ENCODE measurements at regions not wholly inside any gene's neighbourhood (a gene's known extent, or its start where the extent isn't known, plus 50 kb on each side); places are given as distances from the start of the nearest gene placed in this dataset.

DNA sequence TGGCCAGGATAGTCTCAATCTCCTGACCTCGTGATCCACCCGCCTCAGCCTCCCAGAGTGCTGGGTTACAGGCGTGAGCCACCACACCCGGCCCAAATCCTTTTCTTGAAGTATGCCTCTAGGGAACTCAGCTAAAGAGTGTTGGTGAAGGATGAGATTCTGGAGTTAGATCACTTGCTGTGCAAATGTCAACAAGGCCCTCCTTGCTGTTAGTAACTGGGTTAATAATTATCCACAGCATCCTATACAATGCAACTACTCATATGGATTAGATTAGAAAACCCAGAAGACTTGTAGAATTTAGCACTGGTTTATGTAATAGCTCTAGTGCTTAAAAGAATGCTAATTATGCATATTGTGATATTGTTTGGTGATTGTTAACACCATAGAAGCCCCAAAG lies 310.8 kb upstream of the TFPI start:
- peaks cover 0 to 6% of the 10 kb centered on the region in 2 experiments for H3K9me3 ChIP-seq (ENCODE audit: control insufficient read depth in 1 of 2, insufficient read depth in 1 of 2, low read length in 2 of 2)
- Mint-ChIP-seq H3K4me3 (no peak overlapping the region), H3K9me3 (peaks cover 5% of the 10 kb centered on the region), H3K27me3 (no peaks in the 10 kb centered on the region), H3K4me1 (ENCODE audit: low read depth) (no peaks in the 10 kb centered on the region), H3K27ac (no peak overlapping the region), H3K36me3 (ENCODE audit: low read depth) (no peaks in the 10 kb centered on the region)
- TF ChIP-seq, protein P1, sequence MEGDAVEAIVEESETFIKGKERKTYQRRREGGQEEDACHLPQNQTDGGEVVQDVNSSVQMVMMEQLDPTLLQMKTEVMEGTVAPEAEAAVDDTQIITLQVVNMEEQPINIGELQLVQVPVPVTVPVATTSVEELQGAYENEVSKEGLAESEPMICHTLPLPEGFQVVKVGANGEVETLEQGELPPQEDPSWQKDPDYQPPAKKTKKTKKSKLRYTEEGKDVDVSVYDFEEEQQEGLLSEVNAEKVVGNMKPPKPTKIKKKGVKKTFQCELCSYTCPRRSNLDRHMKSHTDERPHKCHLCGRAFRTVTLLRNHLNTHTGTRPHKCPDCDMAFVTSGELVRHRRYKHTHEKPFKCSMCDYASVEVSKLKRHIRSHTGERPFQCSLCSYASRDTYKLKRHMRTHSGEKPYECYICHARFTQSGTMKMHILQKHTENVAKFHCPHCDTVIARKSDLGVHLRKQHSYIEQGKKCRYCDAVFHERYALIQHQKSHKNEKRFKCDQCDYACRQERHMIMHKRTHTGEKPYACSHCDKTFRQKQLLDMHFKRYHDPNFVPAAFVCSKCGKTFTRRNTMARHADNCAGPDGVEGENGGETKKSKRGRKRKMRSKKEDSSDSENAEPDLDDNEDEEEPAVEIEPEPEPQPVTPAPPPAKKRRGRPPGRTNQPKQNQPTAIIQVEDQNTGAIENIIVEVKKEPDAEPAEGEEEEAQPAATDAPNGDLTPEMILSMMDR (IDR thresholded peaks at IDR 0.05), result no peak
- no peak overlapping the region for H3K27ac ChIP-seq (ENCODE audit: low read depth in 1 of 2, low read length in 2 of 2)
- no peak overlapping the region for H3K4me3 ChIP-seq (ENCODE audit: low read length)
- no peaks in the 10 kb centered on the region for H3K27me3 ChIP-seq (ENCODE audit: control insufficient read depth in 1 of 2, insufficient read depth in 2 of 2, low read length in 2 of 2)
- ChIA-PET CTCF (no interaction called here), POLR2A (no interaction called here)
- DNase-seq, result no peak
- no peak for ATAC-seq (ENCODE audit: poor library complexity)
- intact Hi-C loops (cut with DNase I, micrococcal nuclease), result no loop called here
- H3K36me3 ChIP-seq (ENCODE audit: insufficient read depth, low read length), result no peaks in the 10 kb centered on the region
- H3K4me1 ChIP-seq (ENCODE audit: insufficient read depth, low read length), result no peaks in the 10 kb centered on the region

DNA sequence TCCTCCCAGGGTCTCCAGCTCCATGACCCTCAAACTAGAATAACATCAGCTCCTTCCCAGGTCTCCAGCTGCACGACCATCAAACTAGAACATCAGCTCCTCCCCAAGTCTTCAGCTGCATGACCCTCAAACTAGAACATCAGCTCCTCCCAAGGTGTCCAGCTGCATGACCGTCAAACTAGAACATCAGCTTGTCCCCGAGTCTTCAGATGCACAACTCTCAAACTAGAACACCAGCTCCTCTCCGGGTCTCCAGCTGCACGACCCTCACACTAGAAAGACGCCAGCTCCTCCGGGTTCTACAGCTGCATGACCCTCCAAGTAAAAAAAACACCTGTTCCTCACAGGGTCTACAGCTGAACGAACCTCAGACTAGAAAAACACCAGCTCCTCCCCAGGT lies 312.9 kb upstream of the TFPI start:
- CTCF ChIA-PET, result interaction anchor here (1.1 to 1.2 kb wide), 2 partner anchors 12 to 16 kb away, joined by 3 read pairs; no protein-coding TSS in a partner anchor
- no peaks in the 10 kb centered on the region for H3K36me3 Mint-ChIP-seq (ENCODE audit: low read depth)

DNA sequence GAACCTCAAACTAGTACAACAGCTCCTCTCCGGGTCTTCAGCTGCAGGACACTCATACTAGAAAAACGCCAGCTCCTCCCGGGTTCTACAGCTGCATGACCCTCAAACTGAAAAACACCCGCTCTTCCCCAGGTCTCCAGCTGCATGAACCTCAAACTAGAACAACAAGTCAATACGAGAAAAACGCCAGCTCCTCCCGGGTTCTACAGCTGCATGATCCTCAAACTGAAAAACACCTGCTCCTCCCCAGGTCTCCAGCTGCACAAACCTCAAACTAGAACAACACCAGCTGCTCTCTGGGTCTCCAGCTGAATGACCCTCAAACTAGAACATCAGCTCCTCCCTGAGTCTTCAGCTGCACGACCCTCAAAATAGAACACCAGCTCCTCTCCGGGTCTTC lies 315.0 kb upstream of the TFPI start:
- intact Hi-C loops (cut with DNase I, micrococcal nuclease), result no loop called here
- no peak for ATAC-seq (ENCODE audit: poor library complexity)

More for the DNA sequence above, 312.9 kb upstream of the TFPI start:
- Histone ChIP-seq H3K4me1 (ENCODE audit: insufficient read depth, low read length) (no peaks in the 10 kb centered on the region), H3K27me3 (ENCODE audit: control insufficient read depth in 1 of 2, insufficient read depth in 2 of 2, low read length in 2 of 2) (no peaks in the 10 kb centered on the region), H3K36me3 (ENCODE audit: insufficient read depth, low read length) (no peaks in the 10 kb centered on the region), H3K9me3 (ENCODE audit: control insufficient read depth in 1 of 2, insufficient read depth in 1 of 2, low read length in 2 of 2) (peaks cover 0 to 6% of the 10 kb centered on the region in 2 experiments), H3K4me3 (ENCODE audit: low read length) (no peak overlapping the region), H3K27ac (ENCODE audit: low read depth in 1 of 2, low read length in 2 of 2) (no peak overlapping the region)
- Mint-ChIP-seq H3K4me3 (no peak overlapping the region), H3K4me1 (ENCODE audit: low read depth) (no peaks in the 10 kb centered on the region), H3K27me3 (no peaks in the 10 kb centered on the region), H3K9me3 (peaks cover 5% of the 10 kb centered on the region), H3K27ac (no peak overlapping the region)
- intact Hi-C loops (cut with DNase I, micrococcal nuclease), result no loop called here
- ATAC-seq (ENCODE audit: poor library complexity) (no peak), DNase-seq (no peak)
- TF ChIP-seq, protein P1 (IDR thresholded peaks at IDR 0.05), result no peak
- POLR2A ChIA-PET, result no interaction called here

More for the DNA sequence above, 315.0 kb upstream of the TFPI start:
- Mint-ChIP-seq H3K9me3 (peaks cover 5% of the 10 kb centered on the region), H3K4me3 (no peak overlapping the region), H3K4me1 (ENCODE audit: low read depth) (no peaks in the 10 kb centered on the region), H3K36me3 (ENCODE audit: low read depth) (no peaks in the 10 kb centered on the region), H3K27ac (no peak overlapping the region), H3K27me3 (no peaks in the 10 kb centered on the region)
- H3K4me1 ChIP-seq (ENCODE audit: insufficient read depth, low read length), result no peaks in the 10 kb centered on the region
- TF ChIP-seq, protein P1 (IDR thresholded peaks at IDR 0.05), result no peak
- ChIA-PET CTCF (no interaction called here), POLR2A (interaction anchor here (1.0 kb wide), 1 partner anchor 8 kb away, joined by 3 read pairs; no protein-coding TSS in a partner anchor)
- no peak overlapping the region for H3K4me3 ChIP-seq (ENCODE audit: low read length)
- no peaks in the 10 kb centered on the region for H3K27me3 ChIP-seq (ENCODE audit: control insufficient read depth in 1 of 2, insufficient read depth in 2 of 2, low read length in 2 of 2)
- DNase-seq, result no peak
- no peak overlapping the region for H3K27ac ChIP-seq (ENCODE audit: low read depth in 1 of 2, low read length in 2 of 2)
- H3K9me3 ChIP-seq (ENCODE audit: control insufficient read depth in 1 of 2, insufficient read depth in 1 of 2, low read length in 2 of 2), result peaks cover 0 to 6% of the 10 kb centered on the region in 2 experiments
- H3K36me3 ChIP-seq (ENCODE audit: insufficient read depth, low read length), result no peaks in the 10 kb centered on the region

All from CD4-positive, alpha-beta T cell (primary cell).